OCI-LY7 (cell line): ENCODE measurements at regions not wholly inside any gene's neighbourhood (a gene's known extent, or its start where the extent isn't known, plus 50 kb on each side); places are given as distances from the start of the nearest gene placed in this dataset.
"Not testable (repeated sequence)": the region's sequence is repeated elsewhere in the genome, so short reads cannot be mapped to it uniquely, and the experiment has no call there.

Experiments used
- BruUV-seq: library from RNA; stranded (reverse); fragments of 400-500 nt; replicated peaks from 2 replicates; lab custom pipeline; 2021; lab: Mats Ljungman, UMichigan
- CTCF ChIA-PET: fragments of 300-600 bp; sonication (Branson Sonifier 250); formaldehyde crosslinking; loops from one replicate; lab custom pipeline; 2022; ENCODE audit warnings: antibody characterized with exemption; ENCODE audit not compliant: unreplicated experiment; lab: Charles Lee
- POLR2A ChIA-PET: fragments of 300-600 bp; sonication (Branson Sonifier 250); formaldehyde crosslinking; loops from one replicate; lab custom pipeline; 2022; ENCODE audit warnings: antibody characterized with exemption; lab: Charles Lee
- DNase-seq: peaks from one replicate; pipeline ENCODE4 v3.0.0-alpha.2; 2015; ENCODE audit warnings: low spot score
- H2AFZ ChIP-seq: fragments of 200-600 bp; sonication (generic), shearing (Covaris generic); 2 replicates; pipeline ENCODE4 v1.6.1; 2014; ENCODE audit warnings: mild to moderate bottlenecking, antibody characterized with exemption, low read length, moderate library complexity
- H3K27ac ChIP-seq: fragments of 200-600 bp; sonication (generic); 2 replicates; pipeline ENCODE4 v1.5.1; 2014; ENCODE audit warnings: mixed run types, low read depth, mild to moderate bottlenecking, moderate library complexity, low read length, inconsistent platforms; ENCODE audit not compliant: poor library complexity, severe bottlenecking
- H3K36me3 ChIP-seq: fragments of 200-600 bp; sonication (generic); 2 replicates; pipeline ENCODE4 v1.6.1; 2014; ENCODE audit warnings: mild to moderate bottlenecking, antibody characterized with exemption, low read length, moderate library complexity, mixed read lengths; ENCODE audit not compliant: insufficient read depth
- H3K4me1 ChIP-seq: fragments of 200-600 bp; sonication (generic); 2 replicates; pipeline ENCODE4 v1.5.1; 2014; ENCODE audit warnings: mild to moderate bottlenecking, low read length; ENCODE audit not compliant: insufficient read depth, poor library complexity, severe bottlenecking
- H3K4me2 ChIP-seq: fragments of 200-600 bp; sonication (generic); 2 replicates; pipeline ENCODE4 v1.6.1; 2014; ENCODE audit warnings: mild to moderate bottlenecking, low read length
- H3K4me3 ChIP-seq: fragments of 200-600 bp; sonication (generic); 2 replicates; pipeline ENCODE4 v1.5.1; 2014; ENCODE audit warnings: mild to moderate bottlenecking, low read depth, low read length; ENCODE audit not compliant: poor library complexity, severe bottlenecking
- H3K79me2 ChIP-seq: fragments of 200-600 bp; sonication (generic); 2 replicates; pipeline ENCODE4 v1.6.1; 2016; ENCODE audit warnings: low read depth, mild to moderate bottlenecking, low read length, moderate library complexity, mixed read lengths; ENCODE audit not compliant: insufficient read depth
- H3K9me2 ChIP-seq: fragments of 200-600 bp; sonication (generic); 2 replicates; pipeline ENCODE4 v1.6.1; 2016; ENCODE audit warnings: mild to moderate bottlenecking, low read length, mixed read lengths; ENCODE audit not compliant: insufficient read depth
- H3K9me3 ChIP-seq: fragments of 200-600 bp; sonication (generic); 2 replicates; pipeline ENCODE4 v1.6.1; 2014; ENCODE audit warnings: mild to moderate bottlenecking, mixed run types, low read length, mixed read lengths
- H4K20me1 ChIP-seq: fragments of 200-600 bp; sonication (generic); 2 replicates; pipeline ENCODE4 v1.6.1; 2014; ENCODE audit warnings: mild to moderate bottlenecking, antibody characterized with exemption, low read length, moderate library complexity, mixed read lengths; ENCODE audit not compliant: insufficient read depth
- EZH2phosphoT487 ChIP-seq: fragments of 200-600 bp; sonication (generic); IDR thresholded peaks from 2 replicates; pipeline ENCODE4 v1.6.1; 2018; ENCODE audit warnings: low read depth, borderline replicate concordance, mild to moderate bottlenecking, mixed run types, antibody characterized with exemption, low read length, moderate library complexity, mixed read lengths
- intact Hi-C: fragments of 100-400 bp; cut with micrococcal nuclease; formaldehyde crosslinking; loops from one replicate; pipeline ENCODE4 v1.10.0; 2022; ENCODE audit not compliant: unreplicated experiment
- TF ChIP-seq, protein P1 (sequence below): fragments of 200-600 bp; sonication (generic); conservative IDR thresholded peaks from 2 replicates; pipeline ENCODE4 v1.5.1; 2014; ENCODE audit warnings: mild to moderate bottlenecking, antibody characterized with exemption, low read length, moderate library complexity, mixed read lengths

DNA sequence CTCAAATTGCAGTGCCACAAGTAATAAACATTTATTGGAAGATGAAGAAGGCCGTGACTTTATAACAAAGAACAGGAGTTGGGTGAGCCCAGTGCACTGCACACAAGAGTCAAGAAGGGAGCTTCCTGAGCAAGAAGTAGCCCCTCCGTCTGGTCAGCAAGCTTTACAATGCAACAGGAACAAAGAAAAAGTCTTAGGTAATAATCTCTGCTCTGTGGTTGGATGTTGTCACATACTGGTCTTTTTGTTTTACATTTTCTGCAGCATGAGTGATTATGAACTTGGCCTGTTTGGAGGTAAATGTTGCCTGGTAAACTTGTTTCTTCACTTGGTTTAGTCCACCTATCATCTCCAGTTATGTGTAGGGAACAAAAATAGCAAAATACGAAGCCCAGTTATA lies 157.2 kb downstream of the KDM5D start:
- intact Hi-C loops = no loop called here
- no peak overlapping the region for H2AFZ ChIP-seq
- H3K4me3 ChIP-seq = no peak overlapping the region
- H4K20me1 ChIP-seq = no peaks in the 10 kb centered on the region
- H3K9me3 ChIP-seq = no peaks in the 10 kb centered on the region
- ChIA-PET CTCF (no interaction called here), POLR2A (interaction anchor here (0.6 to 1.1 kb wide), 2 partner anchors 14 to 17 kb away, joined by 3 to 4 read pairs; no protein-coding TSS in a partner anchor)
- no peaks in the 10 kb centered on the region for H3K9me2 ChIP-seq
- H3K27ac ChIP-seq = no peak overlapping the region
- TF ChIP-seq, protein P1, sequence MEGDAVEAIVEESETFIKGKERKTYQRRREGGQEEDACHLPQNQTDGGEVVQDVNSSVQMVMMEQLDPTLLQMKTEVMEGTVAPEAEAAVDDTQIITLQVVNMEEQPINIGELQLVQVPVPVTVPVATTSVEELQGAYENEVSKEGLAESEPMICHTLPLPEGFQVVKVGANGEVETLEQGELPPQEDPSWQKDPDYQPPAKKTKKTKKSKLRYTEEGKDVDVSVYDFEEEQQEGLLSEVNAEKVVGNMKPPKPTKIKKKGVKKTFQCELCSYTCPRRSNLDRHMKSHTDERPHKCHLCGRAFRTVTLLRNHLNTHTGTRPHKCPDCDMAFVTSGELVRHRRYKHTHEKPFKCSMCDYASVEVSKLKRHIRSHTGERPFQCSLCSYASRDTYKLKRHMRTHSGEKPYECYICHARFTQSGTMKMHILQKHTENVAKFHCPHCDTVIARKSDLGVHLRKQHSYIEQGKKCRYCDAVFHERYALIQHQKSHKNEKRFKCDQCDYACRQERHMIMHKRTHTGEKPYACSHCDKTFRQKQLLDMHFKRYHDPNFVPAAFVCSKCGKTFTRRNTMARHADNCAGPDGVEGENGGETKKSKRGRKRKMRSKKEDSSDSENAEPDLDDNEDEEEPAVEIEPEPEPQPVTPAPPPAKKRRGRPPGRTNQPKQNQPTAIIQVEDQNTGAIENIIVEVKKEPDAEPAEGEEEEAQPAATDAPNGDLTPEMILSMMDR = no peak
- TF ChIP-seq EZH2phosphoT487 = no peak
- BruUV-seq = no TSS peak
- H3K4me1 ChIP-seq = no peaks in the 10 kb centered on the region
- peaks cover 39% of the 10 kb centered on the region for H3K79me2 ChIP-seq
- DNase-seq = no peak
- no peak overlapping the region for H3K4me2 ChIP-seq
- H3K36me3 ChIP-seq = peaks cover 59% of the 10 kb centered on the region

DNA sequence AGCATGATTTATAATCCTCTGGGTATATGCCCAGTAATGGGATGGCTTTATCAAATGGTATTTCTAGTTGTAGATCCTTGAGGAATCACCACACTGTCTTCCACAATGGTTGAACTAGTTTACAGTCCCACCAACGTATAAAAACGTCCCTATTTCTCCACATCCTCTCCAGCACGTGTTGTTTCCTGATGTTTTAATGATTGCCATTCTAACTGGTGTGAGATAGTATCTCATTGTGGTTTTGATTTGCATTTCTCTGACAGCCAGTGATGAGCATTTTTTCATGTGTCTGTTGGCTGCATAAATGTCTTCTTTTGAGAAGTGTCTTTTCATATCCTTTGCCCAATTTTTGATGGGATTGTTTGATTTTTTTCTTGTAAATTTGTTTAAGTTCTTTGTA lies 163.5 kb downstream of the KDM5D start:
- CTCF ChIA-PET, H3K9me2 ChIP-seq, H2AFZ ChIP-seq, intact Hi-C loops, BruUV-seq, H3K9me3 ChIP-seq, H3K4me3 ChIP-seq, DNase-seq, H4K20me1 ChIP-seq: not testable (repeated sequence)
- peak overlapping the region; percentile 49 for H3K27ac ChIP-seq
- peak overlapping the region; percentile 36 for H3K4me2 ChIP-seq
- H3K4me1 ChIP-seq = peaks cover 40% of the 10 kb centered on the region
- peaks cover 80% of the 10 kb centered on the region for H3K79me2 ChIP-seq
- POLR2A ChIA-PET = interaction anchor here (0.6 kb wide), 1 partner anchor 191 kb away, joined by 4 read pairs; no protein-coding TSS in a partner anchor
- peaks cover 49% of the 10 kb centered on the region for H3K36me3 ChIP-seq

DNA sequence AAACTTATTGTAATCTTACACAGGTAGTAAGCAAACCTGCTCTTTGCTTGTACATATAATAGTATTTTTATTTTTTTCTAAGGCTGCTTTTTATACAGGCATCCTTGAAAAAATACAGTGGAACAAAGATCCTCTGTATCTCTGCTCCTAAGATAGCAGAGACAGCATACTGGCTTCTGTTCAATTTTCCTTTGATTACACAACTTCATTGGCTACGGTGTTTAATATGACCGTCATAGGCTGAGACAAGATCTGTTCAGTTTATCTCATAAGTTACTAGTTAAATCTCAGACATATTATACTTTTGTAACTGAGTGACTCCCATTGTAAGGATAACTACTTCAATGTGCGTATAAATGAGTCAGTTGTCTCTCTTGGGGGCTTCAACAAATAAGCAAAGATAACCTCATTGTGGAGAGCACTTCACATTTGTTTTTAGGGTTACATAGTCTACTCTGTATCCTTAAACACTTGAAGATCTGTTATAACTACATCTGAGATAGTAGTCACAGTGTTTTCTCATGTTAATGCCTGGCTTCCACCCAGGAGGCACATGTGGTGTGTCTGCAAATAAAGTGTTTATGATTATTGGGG lies 166.1 kb downstream of the KDM5D start:
- no peak overlapping the region for H2AFZ ChIP-seq
- ChIA-PET CTCF (interaction anchor here (0.6 kb wide), 1 partner anchor 11 kb away, joined by 4 read pairs; no protein-coding TSS in a partner anchor), POLR2A (no interaction called here)
- peaks cover 69% of the 10 kb centered on the region for H3K36me3 ChIP-seq
- peaks cover 61% of the 10 kb centered on the region for H3K4me1 ChIP-seq
- H3K27ac ChIP-seq = no peak overlapping the region
- H3K9me2 ChIP-seq = no peaks in the 10 kb centered on the region
- H3K4me2 ChIP-seq = no peak overlapping the region
- peaks cover 6% of the 10 kb centered on the region; the same call in 1 of the 2 replicates for H4K20me1 ChIP-seq
- intact Hi-C loops = no loop called here
- no peaks in the 10 kb centered on the region for H3K9me3 ChIP-seq
- no TSS peak for BruUV-seq
- H3K4me3 ChIP-seq = no peak overlapping the region
- no peak for TF ChIP-seq EZH2phosphoT487
- TF ChIP-seq, protein P1 = no peak
- DNase-seq = no peak
- peaks cover 88% of the 10 kb centered on the region for H3K79me2 ChIP-seq
